Left hindlimb (tissue), 1 donor: ENCODE measurements at regions not wholly inside any gene's neighbourhood (a gene's known extent, or its start where the extent isn't known, plus 50 kb on each side); places are given as distances from the start of the nearest gene placed in this dataset.
"Not testable (repeated sequence)": the region's sequence is repeated elsewhere in the genome, so short reads cannot be mapped to it uniquely, and the experiment has no call there.

Experiments used
- DNase-seq: peaks from one replicate; pipeline ENCODE4 v3.0.0-alpha.2; 2018

- DNase-seq = not testable (repeated sequence)
Observed at GRCh38 chr22:19603346-19603745, 79.1 kb upstream of the CLDN5 start.

- DNase-seq = no peak
Observed at GRCh38 chr22:19603767-19604166, 79.6 kb upstream of the CLDN5 start.

GRCh38 chr22:19604711-19605268, 80.6 kb upstream of the CLDN5 start:
- DNase-seq = no peak

DNA sequence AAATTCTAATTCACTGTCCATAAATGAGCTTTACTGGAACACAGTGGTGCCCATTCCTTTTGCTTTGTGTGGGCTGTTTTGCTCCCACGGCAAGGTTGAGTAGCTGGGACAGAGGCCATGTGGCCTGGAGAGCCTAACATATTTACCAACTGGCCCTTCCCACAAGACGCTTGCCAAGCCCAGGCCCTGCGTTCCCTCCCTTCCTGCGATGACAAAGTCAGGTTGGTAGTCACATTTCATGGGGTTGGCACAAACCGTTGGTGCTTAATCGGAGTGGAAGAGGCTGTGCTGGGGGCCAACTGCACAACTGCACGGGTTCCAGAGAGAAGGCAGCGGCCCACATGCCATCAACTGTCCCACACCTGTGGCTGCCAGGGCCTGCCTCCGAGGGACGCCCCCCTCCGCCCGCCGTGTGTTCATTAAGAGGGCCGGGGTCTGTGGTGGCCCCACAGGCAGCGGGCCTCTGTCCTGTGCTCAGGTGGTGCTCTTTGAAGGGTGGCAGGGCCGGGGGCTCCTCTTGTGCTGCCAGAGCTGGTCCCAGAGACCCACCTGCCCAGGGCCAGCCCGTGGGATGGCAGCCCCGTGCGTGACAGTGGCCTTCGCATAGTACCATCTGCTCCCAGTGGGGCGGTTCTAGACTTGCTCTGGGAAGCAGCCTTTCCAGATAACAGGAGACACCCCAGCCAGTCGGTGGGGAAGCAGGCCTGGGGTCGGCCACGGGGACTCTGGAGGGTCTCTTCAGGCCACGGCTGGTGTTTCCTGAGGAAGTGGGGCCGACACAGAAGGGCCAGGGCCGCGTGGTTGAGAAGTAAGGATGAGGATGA, 81.5 kb upstream of the CLDN5 start:
- DNase-seq = no peak

GRCh38 chr22:19606332-19607191, 82.4 kb upstream of the CLDN5 start:
- DNase-seq = no peak

GRCh38 chr22:19607192-19608002, 83.2 kb upstream of the CLDN5 start:
- DNase-seq = peak; percentile 57

- no peak for DNase-seq
Observed at GRCh38 chr22:19608003-19608690, 83.9 kb upstream of the CLDN5 start.

DNA sequence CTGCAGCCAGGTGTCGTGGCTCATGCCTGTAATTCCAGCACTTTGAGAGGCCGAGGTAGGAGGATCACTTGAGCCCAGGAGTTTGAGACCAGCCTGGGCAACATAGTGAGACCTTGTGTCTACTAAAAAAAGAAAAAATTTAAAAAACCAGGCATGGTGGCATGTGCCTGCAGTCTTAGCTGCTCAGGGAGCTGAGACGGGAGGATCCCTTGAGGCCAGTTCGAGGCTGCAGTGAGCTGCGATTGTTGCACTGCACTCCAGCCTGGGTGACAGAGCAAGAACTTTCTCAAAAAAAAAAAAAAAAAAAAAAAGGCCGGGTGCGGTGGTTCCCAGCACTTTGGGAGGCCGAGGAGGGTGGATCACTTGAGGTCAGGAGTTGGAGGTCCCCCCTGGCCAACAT, 85.5 kb upstream of the CLDN5 start:
- DNase-seq = not testable (repeated sequence)

DNA sequence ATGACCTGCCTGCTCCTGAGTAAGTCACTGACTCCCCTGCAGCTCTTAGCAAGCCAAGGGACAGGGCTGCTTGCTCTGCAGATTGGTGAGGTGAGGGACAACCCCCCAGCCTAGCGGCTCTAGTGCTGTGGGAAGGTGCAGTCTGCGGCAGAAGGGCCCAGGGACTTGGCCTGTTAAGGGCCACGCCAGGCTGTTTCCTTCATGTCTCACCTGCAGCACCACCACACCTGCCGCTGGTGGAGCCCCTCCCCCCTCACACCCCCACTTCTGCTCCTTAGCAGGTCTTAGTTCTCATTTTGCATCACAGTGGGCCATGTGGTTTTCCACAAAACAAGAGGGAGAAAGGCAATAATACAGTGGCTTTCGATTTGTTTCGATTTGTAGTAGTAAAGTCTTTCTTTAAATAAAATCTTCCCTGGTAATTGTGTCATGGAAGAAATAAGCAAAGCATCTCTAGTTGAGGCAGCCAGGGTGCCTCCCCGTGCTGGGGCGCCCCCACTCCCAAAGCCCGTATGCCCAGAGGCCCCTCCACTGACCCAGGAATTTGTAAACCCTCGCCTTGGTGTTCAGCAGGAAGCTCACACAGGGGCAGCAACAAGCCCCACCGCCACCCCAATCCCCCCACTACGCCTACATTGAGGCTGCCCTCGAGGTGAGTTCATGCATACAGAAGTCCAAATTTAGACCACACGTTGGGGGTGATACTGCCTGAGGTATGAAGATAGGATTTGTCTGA, 86.5 kb upstream of the CLDN5 start:
- DNase-seq = no peak

DNA sequence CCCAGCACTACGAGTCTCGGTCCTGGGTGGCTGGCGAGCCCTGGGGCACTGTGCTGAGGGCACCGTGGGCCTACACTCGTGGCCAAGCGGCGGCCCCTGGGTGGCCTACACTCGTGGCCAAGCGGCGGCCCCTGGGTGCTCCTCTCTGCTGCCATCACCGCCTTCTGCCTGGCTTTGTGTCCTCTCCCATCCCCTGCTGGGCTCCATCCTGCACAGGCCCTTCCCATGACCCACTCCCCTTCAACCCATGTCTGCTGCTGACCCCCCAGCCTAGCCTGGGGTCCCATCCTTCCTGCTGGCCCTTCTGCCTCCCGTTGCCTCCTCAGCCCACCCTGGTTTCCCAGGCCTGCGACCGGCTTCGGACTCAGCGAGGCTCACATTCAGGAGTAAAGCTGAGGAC, 87.4 kb upstream of the CLDN5 start:
- no peak for DNase-seq

DNA sequence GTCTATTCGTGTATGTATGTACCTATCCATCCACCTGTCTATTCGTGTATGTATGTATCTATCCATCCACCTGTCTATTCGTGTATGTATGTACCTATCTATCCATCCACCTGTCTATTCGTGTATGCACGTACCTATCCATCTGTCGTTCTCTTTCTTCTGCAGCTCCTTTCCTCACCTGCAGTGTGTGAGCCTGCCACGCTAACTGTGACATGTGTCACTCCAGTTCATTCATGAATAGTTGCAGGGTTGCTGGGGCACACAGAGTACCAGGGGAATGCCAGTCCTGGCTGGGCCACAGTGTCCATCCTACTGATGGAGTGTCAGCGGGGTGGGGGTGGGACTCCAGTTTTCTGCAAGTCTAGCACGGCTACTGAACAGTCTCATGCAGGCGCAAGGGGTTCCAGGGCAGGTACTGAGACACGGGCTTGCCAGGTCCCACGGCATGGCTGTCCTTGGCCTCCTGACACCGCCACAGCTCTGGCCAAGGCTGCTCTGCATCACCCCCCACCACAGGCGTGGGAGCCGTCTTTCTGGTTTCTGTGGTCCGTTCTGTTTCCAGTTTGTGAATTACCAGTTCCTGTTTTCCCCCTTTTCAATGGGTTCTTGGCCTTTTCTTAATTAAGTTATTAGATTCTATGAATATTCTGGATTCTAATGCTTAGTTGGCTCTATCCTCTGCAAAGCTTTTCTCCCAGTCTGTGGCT, 88.8 kb upstream of the CLDN5 start:
- DNase-seq = no peak

GRCh38 chr22:19614536-19614863, 90.3 kb upstream of the CLDN5 start:
- no peak for DNase-seq

DNA sequence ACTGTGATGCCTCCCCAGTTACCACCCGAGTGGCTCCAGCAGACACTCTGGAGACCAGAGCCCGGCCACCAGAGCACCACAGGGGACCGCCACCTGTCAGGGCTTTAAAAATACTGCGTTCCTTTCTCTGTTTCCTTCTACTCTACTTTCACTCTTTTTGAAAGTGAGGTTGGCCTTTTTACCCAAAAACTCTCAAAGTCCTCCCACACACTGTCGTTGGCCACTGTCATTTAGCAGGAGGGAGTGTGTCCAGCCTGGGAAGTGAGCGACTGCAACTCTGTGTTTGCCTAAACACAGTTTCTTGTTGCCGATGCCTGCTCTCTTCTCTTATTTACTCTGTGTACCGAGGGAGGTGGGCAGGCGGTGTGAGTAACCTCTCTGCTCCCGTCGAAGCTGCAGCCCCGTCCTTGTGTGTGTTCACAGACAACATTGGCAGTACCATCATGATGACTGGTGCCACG, 90.8 kb upstream of the CLDN5 start:
- DNase-seq = no peak

DNA sequence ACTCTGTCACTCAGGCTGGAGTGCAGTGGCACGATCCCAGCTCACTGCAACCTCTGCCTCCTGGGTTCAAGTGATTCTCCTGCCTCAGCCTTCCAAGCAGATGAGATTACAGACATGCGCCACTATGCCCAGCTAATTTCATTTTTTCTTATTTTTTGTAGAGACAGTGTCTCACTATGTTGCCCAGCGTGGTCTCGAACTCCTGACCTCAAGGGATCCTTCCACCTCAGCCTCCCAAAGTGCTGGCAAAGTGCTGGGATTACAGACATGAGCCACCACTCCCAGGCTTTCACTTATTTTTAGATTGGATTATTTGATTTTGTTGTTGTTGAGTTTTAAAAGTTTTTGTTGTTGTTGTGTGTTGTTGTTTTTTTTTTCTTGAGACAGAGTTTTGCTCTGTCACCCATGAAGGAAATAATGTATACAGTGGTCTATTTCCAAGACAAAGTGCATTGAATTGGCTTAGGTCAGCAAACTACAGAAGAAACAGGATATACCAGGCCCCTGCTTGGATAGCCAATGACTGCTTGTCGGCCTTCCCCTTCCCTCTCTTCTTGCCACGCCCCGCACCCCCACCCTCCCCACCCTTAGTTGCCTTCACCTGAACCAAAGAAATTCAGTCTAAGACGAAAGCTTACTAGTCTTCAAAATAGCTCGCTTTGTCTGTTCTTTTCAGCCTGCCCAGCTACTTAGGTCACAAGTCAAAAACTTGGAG, 91.8 kb upstream of the CLDN5 start:
- DNase-seq = no peak

GRCh38 chr22:19619144-19620009, 94.9 kb upstream of the SEPTIN5 start:
- DNase-seq = no peak

GRCh38 chr22:19620742-19621371, 93.4 kb upstream of the SEPTIN5 start:
- DNase-seq = no peak

- DNase-seq = no peak
Observed at GRCh38 chr22:19621373-19622060, 92.8 kb upstream of the SEPTIN5 start.

DNA sequence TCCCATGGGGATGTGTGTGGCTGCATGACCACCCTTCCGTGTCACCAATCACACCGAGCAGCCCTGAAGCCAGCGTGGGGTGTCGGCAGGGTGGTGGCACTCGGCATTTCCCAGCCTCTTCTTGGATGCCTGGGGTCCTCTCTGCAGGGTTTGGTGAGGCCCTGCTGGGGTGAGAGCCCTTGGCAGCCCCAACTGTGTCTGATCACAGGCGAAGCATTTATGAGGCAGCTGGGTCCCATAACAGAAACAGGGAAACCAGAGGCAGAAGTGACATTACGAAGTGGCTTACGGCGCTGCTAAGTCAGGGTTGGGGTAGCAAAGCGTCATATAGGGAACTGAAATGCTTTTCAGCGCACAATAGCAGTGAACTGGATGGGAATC, 92.3 kb upstream of the SEPTIN5 start:
- no peak for DNase-seq
